Astrocyte of the spinal cord (primary cell): ENCODE measurements at regions not wholly inside any gene's neighbourhood (a gene's known extent, or its start where the extent isn't known, plus 50 kb on each side); places are given as distances from the start of the nearest gene placed in this dataset.

Experiments
- DNase-seq: peaks from one replicate; pipeline ENCODE4 v3.0.0; 2011; ENCODE audit warnings: low read depth, low spot score
- H3K4me3 ChIP-seq: 2 replicates; pipeline ENCODE4 v1.5.1; 2011; ENCODE audit warnings: low read depth, mild to moderate bottlenecking, low read length, moderate library complexity
- CTCF ChIP-seq: IDR thresholded peaks from 2 replicates; pipeline ENCODE4 v1.5.1; 2012; ENCODE audit warnings: low read depth, mild to moderate bottlenecking, low read length, inconsistent platforms
- in situ Hi-C: cut with HindIII; loops from 2 replicates; pipeline ENCODE4 v1.10.0; 2017; ENCODE audit warnings: low sequenced_read_pairs

- no peak overlapping the region for H3K4me3 ChIP-seq
- no peak for DNase-seq
- in situ Hi-C loops = no loop called here
- TF ChIP-seq CTCF = no peak
Measured at GRCh38 chr20:51961964-51962761, 159.8 kb upstream of the SALL4 start.

GRCh38 chr20:51960047-51960675 is 157.8 kb upstream of the SALL4 start:
- DNase-seq = no peak
- TF ChIP-seq CTCF = no peak
- in situ Hi-C loops = no loop called here
- H3K4me3 ChIP-seq = no peak overlapping the region

DNA sequence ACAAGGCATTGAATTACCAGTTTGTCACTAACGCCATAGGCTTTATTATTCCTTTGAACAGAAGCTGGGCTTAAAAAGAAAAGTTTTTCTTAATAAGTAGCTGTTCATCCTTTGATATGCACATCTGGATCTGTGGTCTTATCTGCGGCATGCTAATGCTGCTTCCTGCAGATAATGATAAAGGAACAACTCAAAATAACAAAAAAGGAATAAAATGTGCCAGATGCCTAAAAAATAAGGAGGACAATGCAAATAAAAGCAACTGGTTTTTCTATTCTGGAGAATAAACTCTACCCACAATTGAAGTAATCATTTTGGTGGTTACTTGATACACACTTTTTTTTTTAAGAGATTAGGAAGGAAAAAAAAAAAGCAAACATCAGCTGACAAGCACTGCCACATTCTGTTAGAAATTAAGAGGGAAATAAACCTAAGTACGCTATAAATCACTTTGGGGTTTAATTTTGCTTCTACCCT is 156.8 kb upstream of the SALL4 start:
- in situ Hi-C loops = no loop called here
- no peak for TF ChIP-seq CTCF
- no peak for DNase-seq
- no peak overlapping the region for H3K4me3 ChIP-seq

DNA sequence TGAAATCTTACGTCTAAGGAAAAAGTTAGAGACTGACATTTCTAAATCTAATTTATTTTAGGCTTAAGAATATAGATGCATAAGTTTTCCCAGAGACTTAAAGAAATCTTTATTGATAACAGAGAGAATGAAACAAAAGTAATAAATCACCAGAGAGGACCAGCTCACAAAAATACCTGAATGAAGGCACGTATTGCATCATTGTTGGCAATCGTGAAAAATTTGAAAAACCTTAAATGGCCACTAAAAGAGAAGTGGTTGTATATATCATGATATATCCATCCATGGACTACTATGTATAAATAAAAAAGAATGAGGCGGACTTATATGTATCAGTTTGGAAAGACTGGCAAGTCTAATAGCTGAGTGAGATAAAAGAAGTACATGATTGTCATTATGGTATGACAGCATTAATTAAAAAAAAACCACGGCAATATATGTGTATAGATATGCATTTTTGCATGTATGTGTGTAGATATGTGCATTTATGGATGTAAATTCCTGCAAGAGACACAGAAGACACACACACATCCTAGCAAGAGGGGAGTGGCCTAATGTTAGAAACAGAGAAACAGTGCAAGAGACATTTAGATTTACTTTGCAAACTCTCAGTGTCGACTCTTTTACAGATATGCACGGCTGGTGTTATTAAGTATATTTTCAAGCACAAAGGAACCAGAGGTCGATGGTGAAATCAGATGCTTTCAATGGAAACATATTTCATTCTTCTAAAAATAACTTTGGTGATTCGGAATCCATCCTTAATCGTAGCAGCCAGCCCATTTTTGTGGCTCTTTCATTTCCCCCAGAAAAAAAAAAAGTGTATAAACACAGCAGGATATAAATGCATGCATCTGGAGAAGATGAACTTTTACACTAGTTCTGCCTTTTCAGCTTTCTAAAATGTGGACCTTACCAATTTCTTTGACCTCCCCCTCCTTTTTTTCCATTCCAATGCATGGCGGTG is 156.1 kb upstream of the SALL4 start:
- no peak overlapping the region for H3K4me3 ChIP-seq
- in situ Hi-C loops = no loop called here
- peak; percentile 52 for DNase-seq
- no peak for TF ChIP-seq CTCF

DNA sequence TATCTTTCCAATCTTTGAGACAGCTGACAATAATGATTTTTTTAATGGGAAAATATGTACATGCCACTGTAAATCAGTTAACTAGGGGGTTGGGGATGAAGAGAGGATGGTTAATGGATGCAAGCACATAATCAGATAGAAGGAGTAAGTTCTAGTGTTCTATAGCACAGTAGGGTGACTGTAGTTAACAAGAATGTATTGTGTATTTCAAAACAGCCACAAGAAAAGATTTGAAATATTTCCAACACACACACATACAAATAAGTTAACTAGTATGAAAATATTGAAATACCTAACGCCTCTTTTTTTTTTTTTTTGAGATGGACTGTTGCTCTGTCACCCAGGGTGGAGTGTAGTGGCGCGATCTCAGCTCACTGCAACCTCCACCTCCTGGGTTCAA is 153.4 kb upstream of the SALL4 start:
- no peak overlapping the region for H3K4me3 ChIP-seq
- in situ Hi-C loops = no loop called here
- TF ChIP-seq CTCF = no peak
- peak; percentile 46 for DNase-seq

- TF ChIP-seq CTCF = no peak
- in situ Hi-C loops = no loop called here
- DNase-seq = no peak
- H3K4me3 ChIP-seq = no peak overlapping the region
Measured at GRCh38 chr20:51953731-51954340, 151.5 kb upstream of the SALL4 start.
